AG09319 (cell line): ENCODE measurements at regions not wholly inside any gene's neighbourhood (a gene's known extent, or its start where the extent isn't known, plus 50 kb on each side); places are given as distances from the start of the nearest gene placed in this dataset.

ENCODE experiments used
- DNase-seq: peaks from one replicate; pipeline ENCODE4 v3.0.0-alpha.2; 2010; ENCODE audit warnings: low read depth; ENCODE audit errors: extremely low read depth
- TF ChIP-seq, protein P1 (sequence below): IDR thresholded peaks from 2 replicates; pipeline ENCODE4 v1.5.1; 2011; ENCODE audit warnings: low read depth, mild to moderate bottlenecking, inconsistent platforms, low read length, moderate library complexity

DNA sequence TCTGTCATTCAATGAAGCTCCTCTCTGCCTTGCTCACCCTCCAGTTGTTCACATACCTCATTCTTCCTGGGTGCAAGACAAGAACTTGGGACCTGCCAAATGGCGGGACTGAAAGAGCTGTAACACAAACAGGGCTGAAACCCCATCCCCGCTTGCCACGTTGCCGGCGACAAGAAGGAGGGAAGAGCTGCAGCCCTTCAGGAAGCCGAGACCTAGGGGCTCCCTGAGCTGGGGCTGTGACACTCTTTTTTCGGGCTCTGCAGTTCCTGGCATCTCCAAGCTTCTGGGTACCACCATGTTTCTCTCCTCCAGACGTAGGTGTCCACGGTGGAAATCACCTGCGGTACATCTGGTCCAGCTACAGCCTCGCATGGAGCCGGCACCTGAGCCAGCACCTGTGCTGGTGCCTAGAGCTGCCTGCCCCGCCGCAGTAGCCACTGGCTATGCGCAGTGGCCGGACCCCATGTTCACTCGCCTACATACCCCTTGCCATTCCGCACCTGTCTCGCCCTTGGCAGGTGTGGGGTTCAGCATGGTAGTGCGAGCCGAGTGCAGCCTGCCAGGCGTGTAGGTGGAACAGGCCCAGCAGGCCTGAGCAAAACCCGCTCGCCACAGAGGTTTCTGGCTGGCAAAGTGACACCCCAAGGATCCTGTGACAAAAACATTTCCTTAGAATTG is 367.0 kb upstream of the NEGR1 start:
- DNase-seq: no peak
- TF ChIP-seq, protein P1, sequence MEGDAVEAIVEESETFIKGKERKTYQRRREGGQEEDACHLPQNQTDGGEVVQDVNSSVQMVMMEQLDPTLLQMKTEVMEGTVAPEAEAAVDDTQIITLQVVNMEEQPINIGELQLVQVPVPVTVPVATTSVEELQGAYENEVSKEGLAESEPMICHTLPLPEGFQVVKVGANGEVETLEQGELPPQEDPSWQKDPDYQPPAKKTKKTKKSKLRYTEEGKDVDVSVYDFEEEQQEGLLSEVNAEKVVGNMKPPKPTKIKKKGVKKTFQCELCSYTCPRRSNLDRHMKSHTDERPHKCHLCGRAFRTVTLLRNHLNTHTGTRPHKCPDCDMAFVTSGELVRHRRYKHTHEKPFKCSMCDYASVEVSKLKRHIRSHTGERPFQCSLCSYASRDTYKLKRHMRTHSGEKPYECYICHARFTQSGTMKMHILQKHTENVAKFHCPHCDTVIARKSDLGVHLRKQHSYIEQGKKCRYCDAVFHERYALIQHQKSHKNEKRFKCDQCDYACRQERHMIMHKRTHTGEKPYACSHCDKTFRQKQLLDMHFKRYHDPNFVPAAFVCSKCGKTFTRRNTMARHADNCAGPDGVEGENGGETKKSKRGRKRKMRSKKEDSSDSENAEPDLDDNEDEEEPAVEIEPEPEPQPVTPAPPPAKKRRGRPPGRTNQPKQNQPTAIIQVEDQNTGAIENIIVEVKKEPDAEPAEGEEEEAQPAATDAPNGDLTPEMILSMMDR: no peak

DNA sequence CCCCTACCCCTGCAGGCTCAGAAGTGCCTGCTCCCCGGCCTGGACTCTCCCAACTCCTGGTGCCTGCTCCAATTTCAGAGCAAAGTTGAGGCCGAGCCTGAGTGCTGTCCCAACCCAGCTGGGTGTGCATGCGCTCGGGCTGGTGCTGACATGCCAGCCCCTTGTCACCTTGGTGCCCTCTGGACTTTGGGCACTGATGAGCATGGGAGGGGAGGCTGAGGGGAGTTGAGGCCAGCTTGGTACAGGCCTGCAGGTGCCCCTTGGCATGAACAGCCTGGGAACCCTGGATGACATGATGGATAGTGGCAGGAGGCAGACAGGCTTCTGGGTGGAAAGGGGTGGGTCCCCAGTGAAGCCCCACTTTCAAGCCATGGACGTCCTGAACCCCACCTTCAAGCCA is 366.1 kb upstream of the NEGR1 start:
- TF ChIP-seq, protein P1: no peak

DNA sequence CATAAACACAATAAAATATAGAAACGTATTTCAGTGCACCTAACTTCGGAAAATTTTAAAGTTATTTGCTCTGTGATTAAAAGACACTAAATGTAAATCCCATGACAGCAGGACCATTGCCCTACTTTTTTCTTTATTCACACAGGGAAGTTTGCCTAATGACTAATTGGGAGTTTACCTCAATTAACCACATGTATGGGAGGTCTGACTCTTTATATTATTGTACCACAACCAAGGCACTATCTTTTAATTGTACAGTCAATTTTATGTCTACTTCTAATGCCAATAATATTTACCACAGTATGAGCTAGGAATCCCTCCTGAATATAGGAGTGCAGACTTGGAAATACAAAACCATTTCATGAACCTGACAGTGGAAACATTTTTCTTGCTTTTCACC is 360.8 kb upstream of the NEGR1 start:
- TF ChIP-seq, protein P1: no peak

More for the DNA sequence above, 366.1 kb upstream of the NEGR1 start:
- DNase-seq: no peak

DNA sequence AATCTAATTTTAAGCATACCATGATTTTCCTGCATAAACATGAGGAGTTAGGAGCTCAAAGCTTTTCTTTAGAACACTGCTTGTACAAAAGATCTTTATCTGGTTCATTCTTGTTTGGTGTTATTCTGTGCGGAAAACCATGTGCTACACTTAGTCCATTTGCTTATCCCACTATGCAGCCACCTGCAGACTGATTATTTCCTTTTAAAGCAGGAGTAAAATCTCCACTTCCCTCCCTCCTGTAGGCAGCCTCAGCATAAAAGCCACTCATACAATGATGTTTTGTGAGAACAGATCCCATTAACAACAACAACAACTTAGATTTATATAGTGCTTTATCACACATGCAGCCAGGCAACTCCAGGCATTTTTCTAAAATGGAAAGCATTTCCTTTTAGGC is 355.3 kb upstream of the NEGR1 start:
- TF ChIP-seq, protein P1: no peak
- no peak for DNase-seq

More for the DNA sequence above, 360.8 kb upstream of the NEGR1 start:
- no peak for DNase-seq

DNA sequence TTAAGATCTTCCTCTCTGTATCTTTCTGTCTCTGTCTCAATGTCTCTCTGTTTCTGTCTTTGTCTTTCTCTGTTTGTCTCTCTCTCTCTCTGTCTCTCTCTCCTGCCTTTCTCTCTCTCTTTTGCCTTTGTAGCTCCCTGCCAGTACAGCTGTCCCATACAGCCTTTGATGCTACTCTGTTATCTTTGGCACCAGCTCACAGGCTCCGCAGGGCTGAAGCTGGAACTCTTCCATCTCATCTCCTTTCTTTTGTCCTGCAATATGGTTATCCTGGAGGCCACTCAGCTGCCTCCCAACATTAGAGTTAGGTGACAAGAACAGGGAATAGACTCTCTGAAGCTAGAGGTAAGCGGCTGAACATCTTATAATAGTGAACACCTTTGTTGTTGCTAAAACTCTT is 354.3 kb upstream of the NEGR1 start:
- no peak for DNase-seq
- TF ChIP-seq, protein P1: no peak

DNA sequence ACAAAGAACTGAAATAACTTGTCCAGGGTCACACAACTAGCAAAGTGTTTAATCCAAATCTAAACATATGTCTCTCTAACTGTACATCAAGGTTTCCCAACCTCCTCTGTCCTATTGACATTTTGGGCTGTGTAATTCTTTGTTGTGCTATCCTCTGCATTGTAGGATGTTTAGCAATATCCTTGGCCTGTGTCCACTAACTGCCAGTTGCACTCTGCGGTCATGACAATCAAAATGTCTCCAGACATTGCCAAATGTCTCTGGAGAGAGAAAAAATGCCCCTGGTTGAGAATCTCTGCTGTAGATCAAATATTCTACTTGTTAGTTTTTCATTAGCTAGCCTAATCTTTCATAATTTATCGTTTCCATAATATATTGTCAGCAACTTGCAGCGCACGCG is 353.4 kb upstream of the NEGR1 start:
- DNase-seq: no peak
- TF ChIP-seq, protein P1: no peak

DNA sequence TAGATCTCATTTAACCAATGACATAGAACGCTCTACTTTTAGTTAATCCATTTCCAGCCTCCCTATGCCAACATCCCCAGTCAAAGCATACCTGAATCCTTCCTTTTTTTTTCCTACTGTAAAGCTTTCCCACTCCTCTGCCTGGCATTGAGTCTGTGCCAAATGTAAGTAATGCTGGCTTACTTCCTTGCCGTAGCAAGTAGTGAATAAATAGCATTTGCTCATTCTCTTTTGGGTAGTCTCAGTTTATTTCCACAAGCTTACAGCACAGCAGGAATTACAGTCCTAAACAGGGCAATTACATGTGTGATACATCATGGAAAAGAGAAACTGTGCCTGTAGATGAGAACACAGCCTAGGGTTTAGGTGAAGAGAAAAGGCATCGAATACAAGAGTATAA is 352.6 kb upstream of the NEGR1 start:
- no peak for DNase-seq
- TF ChIP-seq, protein P1: no peak
